ENCODE measurements at regions not wholly inside any gene's neighbourhood (a gene's known extent, or its start where the extent isn't known, plus 50 kb on each side); places are given as distances from the start of the nearest gene placed in this dataset.

DNA sequence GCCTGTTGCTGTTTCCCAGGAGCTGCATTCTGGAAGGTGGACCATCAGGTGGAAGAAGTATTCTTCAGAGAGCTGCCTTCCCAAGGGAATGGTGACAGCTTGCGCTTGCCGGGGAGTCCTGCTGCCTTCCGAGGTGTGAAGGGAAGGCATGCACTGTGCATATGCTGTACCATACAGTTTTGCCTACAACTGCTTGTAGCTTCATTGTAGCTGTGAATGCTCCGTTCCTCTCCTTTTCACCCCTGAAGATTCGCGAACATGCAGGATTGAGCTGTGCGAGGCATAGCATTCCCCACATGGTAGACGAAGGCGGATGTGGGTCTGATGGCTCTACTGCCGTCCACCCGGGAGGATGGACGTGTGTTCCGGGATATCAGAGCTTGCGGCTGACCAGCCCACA is 243.2 kb upstream of the TSHZ3 start:
- TF ChIP-seq, protein P1, sequence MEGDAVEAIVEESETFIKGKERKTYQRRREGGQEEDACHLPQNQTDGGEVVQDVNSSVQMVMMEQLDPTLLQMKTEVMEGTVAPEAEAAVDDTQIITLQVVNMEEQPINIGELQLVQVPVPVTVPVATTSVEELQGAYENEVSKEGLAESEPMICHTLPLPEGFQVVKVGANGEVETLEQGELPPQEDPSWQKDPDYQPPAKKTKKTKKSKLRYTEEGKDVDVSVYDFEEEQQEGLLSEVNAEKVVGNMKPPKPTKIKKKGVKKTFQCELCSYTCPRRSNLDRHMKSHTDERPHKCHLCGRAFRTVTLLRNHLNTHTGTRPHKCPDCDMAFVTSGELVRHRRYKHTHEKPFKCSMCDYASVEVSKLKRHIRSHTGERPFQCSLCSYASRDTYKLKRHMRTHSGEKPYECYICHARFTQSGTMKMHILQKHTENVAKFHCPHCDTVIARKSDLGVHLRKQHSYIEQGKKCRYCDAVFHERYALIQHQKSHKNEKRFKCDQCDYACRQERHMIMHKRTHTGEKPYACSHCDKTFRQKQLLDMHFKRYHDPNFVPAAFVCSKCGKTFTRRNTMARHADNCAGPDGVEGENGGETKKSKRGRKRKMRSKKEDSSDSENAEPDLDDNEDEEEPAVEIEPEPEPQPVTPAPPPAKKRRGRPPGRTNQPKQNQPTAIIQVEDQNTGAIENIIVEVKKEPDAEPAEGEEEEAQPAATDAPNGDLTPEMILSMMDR (IDR thresholded peaks at IDR 0.05; ENCODE audit: poor library complexity): no peak
- no peak for TF ChIP-seq EZH2 (IDR thresholded peaks at IDR 0.05; ENCODE audit: borderline replicate concordance)
